C4-2B (cell line): ENCODE measurements at regions not wholly inside any gene's neighbourhood (a gene's known extent, or its start where the extent isn't known, plus 50 kb on each side); places are given as distances from the start of the nearest gene placed in this dataset.
"Not testable (repeated sequence)": the region's sequence is repeated elsewhere in the genome, so short reads cannot be mapped to it uniquely, and the experiment has no call there.

ENCODE experiments used
- CTCF ChIP-seq: fragments of 450-650 bp; conservative IDR thresholded peaks from 2 replicates; pipeline ENCODE4 v1.5.1; 2017; ENCODE audit warnings: mild to moderate bottlenecking
- ZFX ChIP-seq: fragments of 450-650 bp; IDR thresholded peaks from 2 replicates; pipeline ENCODE4 v1.6.1; 2017

- not testable (repeated sequence) for TF ChIP-seq CTCF, ZFX
Observed at GRCh38 chr7:34235101-34235500, 329.8 kb downstream of the BMPER start.
